ENCODE measurements at regions not wholly inside any gene's neighbourhood (a gene's known extent, or its start where the extent isn't known, plus 50 kb on each side); places are given as distances from the start of the nearest gene placed in this dataset.
"Not testable (repeated sequence)": the region's sequence is repeated elsewhere in the genome, so short reads cannot be mapped to it uniquely, and the experiment has no call there.

DNA sequence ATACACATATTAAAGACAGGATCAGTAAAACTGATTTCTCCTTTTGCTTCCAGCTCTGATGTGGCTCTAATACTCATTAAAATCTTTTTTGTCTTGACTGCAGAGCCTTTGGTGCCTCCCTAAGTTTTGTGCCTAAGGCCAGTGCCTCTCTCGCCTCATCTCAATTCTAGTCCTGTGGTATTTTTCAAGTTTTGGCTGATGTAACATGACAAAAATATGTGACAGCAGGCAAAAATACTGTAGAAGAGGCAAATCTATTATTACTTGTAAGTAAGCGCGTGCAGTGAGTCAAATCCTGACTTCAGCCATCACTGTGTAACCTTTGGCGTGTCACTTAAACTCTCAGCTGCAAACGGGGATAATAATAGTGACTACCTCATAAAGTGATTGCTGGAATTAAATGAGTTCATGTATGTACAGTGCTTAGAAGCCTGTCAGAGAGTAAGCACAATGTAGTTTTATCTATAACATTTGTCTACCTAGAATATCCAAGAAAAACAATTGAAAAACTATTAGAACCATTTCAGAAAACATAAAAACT is 74.0 kb downstream of the MAB21L3 start:
- no peak overlapping the region for H3K4me3 ChIP-seq (replicated peaks in 1 of 2; ENCODE audit: low read depth in 2 of 2, low read length in 2 of 2)
- TF ChIP-seq, protein P1, sequence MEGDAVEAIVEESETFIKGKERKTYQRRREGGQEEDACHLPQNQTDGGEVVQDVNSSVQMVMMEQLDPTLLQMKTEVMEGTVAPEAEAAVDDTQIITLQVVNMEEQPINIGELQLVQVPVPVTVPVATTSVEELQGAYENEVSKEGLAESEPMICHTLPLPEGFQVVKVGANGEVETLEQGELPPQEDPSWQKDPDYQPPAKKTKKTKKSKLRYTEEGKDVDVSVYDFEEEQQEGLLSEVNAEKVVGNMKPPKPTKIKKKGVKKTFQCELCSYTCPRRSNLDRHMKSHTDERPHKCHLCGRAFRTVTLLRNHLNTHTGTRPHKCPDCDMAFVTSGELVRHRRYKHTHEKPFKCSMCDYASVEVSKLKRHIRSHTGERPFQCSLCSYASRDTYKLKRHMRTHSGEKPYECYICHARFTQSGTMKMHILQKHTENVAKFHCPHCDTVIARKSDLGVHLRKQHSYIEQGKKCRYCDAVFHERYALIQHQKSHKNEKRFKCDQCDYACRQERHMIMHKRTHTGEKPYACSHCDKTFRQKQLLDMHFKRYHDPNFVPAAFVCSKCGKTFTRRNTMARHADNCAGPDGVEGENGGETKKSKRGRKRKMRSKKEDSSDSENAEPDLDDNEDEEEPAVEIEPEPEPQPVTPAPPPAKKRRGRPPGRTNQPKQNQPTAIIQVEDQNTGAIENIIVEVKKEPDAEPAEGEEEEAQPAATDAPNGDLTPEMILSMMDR (IDR thresholded peaks at IDR 0.05; ENCODE audit: low read depth, low read length), result no peak
- no peak for DNase-seq (ENCODE audit: low read depth in 2 of 2)

- no peak overlapping the region for H3K4me3 ChIP-seq (replicated peaks in 1 of 2; ENCODE audit: low read depth in 2 of 2, low read length in 2 of 2)
- TF ChIP-seq, protein P1 (IDR thresholded peaks at IDR 0.05; ENCODE audit: low read depth, low read length), result no peak
- no peak for DNase-seq (ENCODE audit: low read depth in 2 of 2)
These were observed 78.3 kb downstream of the MAB21L3 start for GRCh38 chr1:116189481-116189880.

GRCh38 chr1:116191294-116191693 is 80.1 kb downstream of the MAB21L3 start:
- H3K4me3 ChIP-seq (replicated peaks in 1 of 2; ENCODE audit: low read depth in 2 of 2, low read length in 2 of 2), result no peak overlapping the region
- no peak for DNase-seq (ENCODE audit: low read depth in 2 of 2)
- TF ChIP-seq, protein P1 (IDR thresholded peaks at IDR 0.05; ENCODE audit: low read depth, low read length), result no peak

GRCh38 chr1:116193768-116194167 is 82.6 kb downstream of the MAB21L3 start:
- DNase-seq (ENCODE audit: low read depth in 2 of 2), result no peak
- TF ChIP-seq, protein P1 (IDR thresholded peaks at IDR 0.05; ENCODE audit: low read depth, low read length), result no peak
- no peak overlapping the region for H3K4me3 ChIP-seq (replicated peaks in 1 of 2; ENCODE audit: low read depth in 2 of 2, low read length in 2 of 2)

DNA sequence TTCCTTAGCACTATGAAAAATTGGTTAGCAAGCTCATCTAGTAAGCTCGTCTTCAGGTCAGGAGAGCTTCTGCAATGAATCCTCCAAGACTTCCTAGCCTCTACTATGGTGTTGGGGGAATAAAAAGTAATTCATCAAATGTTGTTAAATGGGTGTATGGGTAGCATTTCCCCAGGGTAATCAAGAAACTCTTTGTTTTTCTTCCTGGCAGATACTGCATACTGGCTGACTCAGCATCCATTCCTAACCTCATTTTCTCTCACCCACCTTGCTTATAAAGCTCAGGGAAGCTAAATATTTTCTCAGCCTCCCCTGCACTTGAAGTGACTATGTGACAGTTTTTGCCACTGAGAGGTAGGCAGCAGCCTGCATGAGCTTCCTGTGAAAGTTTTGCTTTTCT is 83.4 kb downstream of the MAB21L3 start:
- TF ChIP-seq, protein P1 (IDR thresholded peaks at IDR 0.05; ENCODE audit: low read depth, low read length), result no peak
- DNase-seq (ENCODE audit: low read depth in 2 of 2), result no peak
- H3K4me3 ChIP-seq (replicated peaks in 1 of 2; ENCODE audit: low read depth in 2 of 2, low read length in 2 of 2), result no peak overlapping the region

DNA sequence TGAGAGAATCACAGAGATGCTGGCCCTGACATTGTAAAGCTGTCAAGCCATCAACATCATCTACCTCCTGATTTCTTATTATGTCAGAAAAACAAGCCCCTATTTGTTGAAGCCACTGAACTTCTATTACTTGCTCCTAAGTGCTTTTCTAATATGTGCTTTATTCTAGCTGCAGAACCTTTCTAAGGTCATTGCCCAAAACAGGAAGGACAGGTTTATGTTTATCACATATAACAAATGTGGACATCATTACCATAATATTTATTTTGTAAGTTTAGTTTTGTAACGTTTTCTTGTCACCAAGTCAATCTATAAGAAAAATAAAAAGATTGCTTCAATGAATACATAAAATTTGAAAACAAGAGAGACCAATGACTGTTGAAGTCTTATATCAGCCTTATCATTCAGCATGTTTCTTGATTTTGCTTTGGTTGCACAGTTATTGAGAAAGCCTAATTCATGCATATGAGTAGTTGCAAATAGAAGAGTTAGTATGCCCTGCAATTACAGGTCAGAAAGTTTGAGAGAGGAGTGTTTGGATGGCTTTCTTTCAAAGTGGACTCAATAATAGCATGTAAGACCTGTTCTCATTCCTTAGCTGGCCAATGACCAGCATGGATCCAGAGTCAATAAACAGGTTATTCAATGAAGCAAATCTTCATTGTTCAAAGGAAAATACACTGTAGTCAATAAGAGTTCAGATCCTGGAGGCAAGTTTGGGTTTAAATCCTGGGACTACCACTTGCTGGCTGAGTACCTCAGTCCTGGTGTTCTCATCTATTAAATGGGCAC is 84.1 kb downstream of the MAB21L3 start:
- H3K4me3 ChIP-seq (replicated peaks in 1 of 2; ENCODE audit: low read depth in 2 of 2, low read length in 2 of 2), result no peak overlapping the region
- DNase-seq (ENCODE audit: low read depth in 2 of 2), result no peak
- TF ChIP-seq, protein P1 (IDR thresholded peaks at IDR 0.05; ENCODE audit: low read depth, low read length), result no peak

DNA sequence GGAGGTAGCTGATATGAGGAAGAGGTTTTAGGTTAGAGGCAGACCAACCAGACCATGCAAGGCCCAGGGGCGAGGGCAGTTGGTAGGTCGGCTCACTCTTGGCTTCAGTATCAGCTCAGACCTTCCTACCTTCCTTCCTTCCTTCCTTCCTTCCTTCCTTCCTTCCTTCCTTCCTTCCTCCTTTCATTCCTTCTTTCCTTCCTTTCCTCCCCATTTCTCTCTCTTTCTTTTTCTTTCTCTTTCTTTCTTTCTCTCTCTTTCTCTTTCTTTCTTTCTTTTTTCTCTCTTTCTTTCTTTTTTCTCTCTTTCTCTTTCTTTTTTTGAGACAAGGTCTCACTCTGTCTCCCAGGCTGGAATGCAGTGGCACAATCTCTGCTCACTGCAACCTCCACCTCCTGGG is 89.1 kb downstream of the MAB21L3 start:
- DNase-seq (ENCODE audit: low read depth in 2 of 2); H3K4me3 ChIP-seq (replicated peaks in 1 of 2; ENCODE audit: low read depth in 2 of 2, low read length in 2 of 2): not testable (repeated sequence)

Measured in cardiac fibroblast (primary cell).